Bronchial epithelial cell (primary cell): ENCODE measurements at regions not wholly inside any gene's neighbourhood (a gene's known extent, or its start where the extent isn't known, plus 50 kb on each side); places are given as distances from the start of the nearest gene placed in this dataset.
A peak's percentile ranks its signal among the peaks of the same experiment; 100 is the strongest.

Source experiments
- DNase-seq: peaks from one replicate; pipeline ENCODE4 v3.0.0-alpha.2; 2010; ENCODE audit warnings: low read depth
- FAIRE-seq: peaks from 2 replicates; lab custom pipeline; 2011; peaks lifted over from hg19 to GRCh38; lab: Jason Lieb, UNC
- H3K27me3 ChIP-seq: 2 replicates; pipeline ENCODE4 v1.5.1; 2011; ENCODE audit warnings: low read length; ENCODE audit not compliant: control insufficient read depth, insufficient read depth
- H3K36me3 ChIP-seq: 2 replicates; pipeline ENCODE4 v1.5.1; 2011; ENCODE audit warnings: low read length; ENCODE audit not compliant: control insufficient read depth, insufficient read depth
- H3K4me3 ChIP-seq: 2 replicates; pipeline ENCODE4 v1.5.1; 2011; ENCODE audit warnings: mild to moderate bottlenecking, low read depth, low read length, control low read depth
- CTCF ChIP-seq: IDR thresholded peaks from 2 replicates; pipeline ENCODE4 v1.5.1; 2011; ENCODE audit warnings: mild to moderate bottlenecking, moderate library complexity, low read length, control low read depth, inconsistent platforms; ENCODE audit not compliant: insufficient read depth, severe bottlenecking

GRCh38 chr7:13603661-13604060, 385.8 kb downstream of the ETV1 start:
- DNase-seq = peak; percentile 85
- Histone ChIP-seq H3K27me3 (no peaks in the 10 kb centered on the region), H3K4me3 (no peak overlapping the region), H3K36me3 (no peaks in the 10 kb centered on the region)
- no peak for FAIRE-seq
- no peak for TF ChIP-seq CTCF

GRCh38 chr7:13604178-13604577, 385.3 kb downstream of the ETV1 start:
- Histone ChIP-seq H3K36me3 (no peaks in the 10 kb centered on the region), H3K4me3 (no peak overlapping the region)

GRCh38 chr7:13610372-13610771, 379.1 kb downstream of the ETV1 start:
- no peak for FAIRE-seq
- TF ChIP-seq CTCF = no peak
- Histone ChIP-seq H3K27me3 (no peaks in the 10 kb centered on the region), H3K4me3 (no peak overlapping the region), H3K36me3 (no peaks in the 10 kb centered on the region)
- DNase-seq = no peak

More at GRCh38 chr7:13604178-13604577, 385.3 kb downstream of the ETV1 start:
- no peak for FAIRE-seq
- H3K27me3 ChIP-seq = no peaks in the 10 kb centered on the region
- no peak for TF ChIP-seq CTCF
- peak; percentile 28 for DNase-seq

- H3K27me3 ChIP-seq = no peaks in the 10 kb centered on the region
- H3K36me3 ChIP-seq = no peaks in the 10 kb centered on the region
- TF ChIP-seq CTCF = no peak
- DNase-seq = no peak
- no peak for FAIRE-seq
- no peak overlapping the region for H3K4me3 ChIP-seq
Observed at GRCh38 chr7:13615679-13616078, 373.8 kb downstream of the ETV1 start.

GRCh38 chr7:13627455-13627854, 362.0 kb downstream of the ETV1 start:
- no peak overlapping the region for H3K4me3 ChIP-seq
- DNase-seq (peak; percentile 34), FAIRE-seq (no peak)
- no peaks in the 10 kb centered on the region for H3K36me3 ChIP-seq
- no peak for TF ChIP-seq CTCF
- no peaks in the 10 kb centered on the region for H3K27me3 ChIP-seq
